ENCODE measurements at regions not wholly inside any gene's neighbourhood (a gene's known extent, or its start where the extent isn't known, plus 50 kb on each side); places are given as distances from the start of the nearest gene placed in this dataset.

GRCh38 chr6:91013511-91013910 lies 426.6 kb upstream of the MAP3K7 start:
- in situ Hi-C loops (cut with MboI) = no loop called here
- intact Hi-C loops (cut with micrococcal nuclease; ENCODE audit: unreplicated experiment) = no loop called here

More at GRCh38 chr6:91013511-91013910, 426.6 kb upstream of the MAP3K7 start:
- TF ChIP-seq ZBTB4 (CRISPR knock-in tag; IDR thresholded peaks at IDR 0.05) (no peak), SIX5 (IDR thresholded peaks at IDR 0.05; ENCODE audit: low read depth, low read length, severe bottlenecking) (no peak), BHLHE40 (IDR thresholded peaks at IDR 0.05; ENCODE audit: borderline replicate concordance in 1 of 2, low read depth in 2 of 2, low read length in 1 of 2) (no peak), ZBTB40 (IDR thresholded peaks at IDR 0.05; ENCODE audit: borderline replicate concordance) (no peak), DPF2 (IDR thresholded peaks at IDR 0.05) (no peak), BRCA1 (IDR thresholded peaks at IDR 0.05; ENCODE audit: low read depth, low read length) (no peak), NBN (IDR thresholded peaks at IDR 0.05) (no peak)
- Histone ChIP-seq H3K4me3 (no peak overlapping the region), H3K79me2 (ENCODE audit: control insufficient read depth, insufficient read depth, low read length) (no peaks in the 10 kb centered on the region), H3K27me3 (replicated peaks in 1 of 2; ENCODE audit: control insufficient read depth in 2 of 2, insufficient read depth in 2 of 2, low read length in 1 of 2) (no peaks in the 10 kb centered on the region), H3K4me1 (ENCODE audit: control insufficient read depth, insufficient read depth, low read length) (no peaks in the 10 kb centered on the region), H4K20me1 (ENCODE audit: control insufficient read depth, insufficient read depth) (no peaks in the 10 kb centered on the region), H3K27ac (ENCODE audit: control insufficient read depth, insufficient read depth) (no peak overlapping the region), H3K9me3 (replicated peaks; ENCODE audit: control insufficient read depth, insufficient read depth, low read length) (no peaks in the 10 kb centered on the region), H2AFZ (ENCODE audit: control insufficient read depth, low read depth, low read length) (no peak overlapping the region), H3K4me2 (ENCODE audit: control insufficient read depth, insufficient read depth) (no peak overlapping the region), H3K9ac (ENCODE audit: control insufficient read depth, insufficient read depth, low read length) (no peak overlapping the region), H3K36me3 (ENCODE audit: control insufficient read depth in 2 of 2, insufficient read depth in 2 of 2, low read length in 1 of 2) (no peaks in the 10 kb centered on the region)
- no peak for ATAC-seq
- BruUV-seq (replicated peaks) = no TSS peak
- SMC1A ChIA-PET (ENCODE audit: uncharacterized antibody, unreplicated experiment) = interaction anchor here (0.7 kb wide), 2 partner anchors 306 to 1894 kb away, joined by 3 read pairs; no protein-coding TSS in a partner anchor
- no peak for DNase-seq (ENCODE audit: low read depth, low spot score)
- CTCF ChIA-PET = interaction anchor here (1.0 kb wide), 1 partner anchor 48 kb away, joined by 3 read pairs; no protein-coding TSS in a partner anchor
- POLR2A ChIA-PET = no interaction called here
- no peak for FAIRE-seq
- RAD21 ChIA-PET (ENCODE audit: unreplicated experiment) = no interaction called here

All from GM12878 (cell line).